ENCODE measurements at regions not wholly inside any gene's neighbourhood (a gene's known extent, or its start where the extent isn't known, plus 50 kb on each side); places are given as distances from the start of the nearest gene placed in this dataset.

GRCh38 chr15:84400017-84400740, 164.6 kb downstream of the GOLGA6L4 start:
- TF ChIP-seq, protein P1, sequence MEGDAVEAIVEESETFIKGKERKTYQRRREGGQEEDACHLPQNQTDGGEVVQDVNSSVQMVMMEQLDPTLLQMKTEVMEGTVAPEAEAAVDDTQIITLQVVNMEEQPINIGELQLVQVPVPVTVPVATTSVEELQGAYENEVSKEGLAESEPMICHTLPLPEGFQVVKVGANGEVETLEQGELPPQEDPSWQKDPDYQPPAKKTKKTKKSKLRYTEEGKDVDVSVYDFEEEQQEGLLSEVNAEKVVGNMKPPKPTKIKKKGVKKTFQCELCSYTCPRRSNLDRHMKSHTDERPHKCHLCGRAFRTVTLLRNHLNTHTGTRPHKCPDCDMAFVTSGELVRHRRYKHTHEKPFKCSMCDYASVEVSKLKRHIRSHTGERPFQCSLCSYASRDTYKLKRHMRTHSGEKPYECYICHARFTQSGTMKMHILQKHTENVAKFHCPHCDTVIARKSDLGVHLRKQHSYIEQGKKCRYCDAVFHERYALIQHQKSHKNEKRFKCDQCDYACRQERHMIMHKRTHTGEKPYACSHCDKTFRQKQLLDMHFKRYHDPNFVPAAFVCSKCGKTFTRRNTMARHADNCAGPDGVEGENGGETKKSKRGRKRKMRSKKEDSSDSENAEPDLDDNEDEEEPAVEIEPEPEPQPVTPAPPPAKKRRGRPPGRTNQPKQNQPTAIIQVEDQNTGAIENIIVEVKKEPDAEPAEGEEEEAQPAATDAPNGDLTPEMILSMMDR (IDR thresholded peaks at IDR 0.05): no peak
- no peak for TF ChIP-seq POLR2A (IDR thresholded peaks at IDR 0.05)

Measured in esophagus squamous epithelium (tissue), 4 donors.